ENCODE measurements at regions not wholly inside any gene's neighbourhood (a gene's known extent, or its start where the extent isn't known, plus 50 kb on each side); places are given as distances from the start of the nearest gene placed in this dataset.

GRCh38 chr17:13413001-13413400, 188.7 kb downstream of the HS3ST3A1 start:
- intact Hi-C loops (cut with micrococcal nuclease): no loop called here
- TF ChIP-seq CTCF (IDR thresholded peaks at IDR 0.05; ENCODE audit: unreplicated experiment): no peak
- CTCF ChIA-PET: interaction anchor here (1.2 kb wide), 1 partner anchor 75 kb away, joined by 4 read pairs; no protein-coding TSS in a partner anchor
- no peak for DNase-seq (ENCODE audit: unreplicated experiment)
- H3K9me3 Mint-ChIP-seq (ENCODE audit: unreplicated experiment): no peaks in the 10 kb centered on the region
- H3K36me3 Mint-ChIP-seq (ENCODE audit: insufficient read depth, unreplicated experiment): no peaks in the 10 kb centered on the region
- H3K27me3 Mint-ChIP-seq (ENCODE audit: insufficient read depth, unreplicated experiment): no peaks in the 10 kb centered on the region
- BruUV-seq (replicated peaks): no TSS peak
- peaks cover 44% of the 10 kb centered on the region for H3K4me1 Mint-ChIP-seq (ENCODE audit: insufficient read depth, unreplicated experiment)
- POLR2A ChIA-PET: interaction anchor here (0.6 to 3.4 kb wide), 2 partner anchors 8 to 18 kb away, joined by 3 to 34 read pairs; no protein-coding TSS in a partner anchor
- H3K27ac Mint-ChIP-seq (ENCODE audit: low read depth, unreplicated experiment): no peak overlapping the region
- H3K4me3 Mint-ChIP-seq (ENCODE audit: unreplicated experiment): no peak overlapping the region

GRCh38 chr17:13410874-13411273, 190.9 kb downstream of the HS3ST3A1 start:
- Mint-ChIP-seq H3K27ac (ENCODE audit: low read depth, unreplicated experiment) (peak overlapping the region; percentile 83), H3K9me3 (ENCODE audit: unreplicated experiment) (no peaks in the 10 kb centered on the region), H3K36me3 (ENCODE audit: insufficient read depth, unreplicated experiment) (no peaks in the 10 kb centered on the region), H3K4me3 (ENCODE audit: unreplicated experiment) (peak overlapping the region; percentile 31), H3K4me1 (ENCODE audit: insufficient read depth, unreplicated experiment) (peaks cover 27% of the 10 kb centered on the region), H3K27me3 (ENCODE audit: insufficient read depth, unreplicated experiment) (no peaks in the 10 kb centered on the region)
- no TSS peak for BruUV-seq (replicated peaks)
- intact Hi-C loops (cut with micrococcal nuclease): no loop called here
- POLR2A ChIA-PET: interaction anchor here (0.5 to 3.4 kb wide), 9 partner anchors 11 to 1745 kb away, joined by 3 to 34 read pairs (median 3); no protein-coding TSS in a partner anchor
- CTCF ChIA-PET: interaction anchor here (0.6 kb wide), 2 partner anchors 58 to 892 kb away, joined by 3 read pairs; no protein-coding TSS in a partner anchor
- peak; percentile 82 for DNase-seq (ENCODE audit: unreplicated experiment)
- no peak for TF ChIP-seq CTCF (IDR thresholded peaks at IDR 0.05; ENCODE audit: unreplicated experiment)

GRCh38 chr17:13410214-13410613, 191.5 kb downstream of the HS3ST3A1 start:
- no peak overlapping the region for H3K4me3 Mint-ChIP-seq (ENCODE audit: unreplicated experiment)

GRCh38 chr17:13409455-13409854, 192.3 kb downstream of the HS3ST3A1 start:
- H3K4me1 Mint-ChIP-seq (ENCODE audit: insufficient read depth, unreplicated experiment): peaks cover 24% of the 10 kb centered on the region
- no peak overlapping the region for H3K4me3 Mint-ChIP-seq (ENCODE audit: unreplicated experiment)
- ChIA-PET CTCF (interaction anchor here (1.3 kb wide), 1 partner anchor 9 kb away, joined by 3 read pairs; no protein-coding TSS in a partner anchor), POLR2A (interaction anchor here (1.3 kb wide), 1 partner anchor 12 kb away, joined by 3 read pairs; no protein-coding TSS in a partner anchor)
- no peak for DNase-seq (ENCODE audit: unreplicated experiment)
- no peaks in the 10 kb centered on the region for H3K36me3 Mint-ChIP-seq (ENCODE audit: insufficient read depth, unreplicated experiment)
- no peaks in the 10 kb centered on the region for H3K9me3 Mint-ChIP-seq (ENCODE audit: unreplicated experiment)
- no peak for TF ChIP-seq CTCF (IDR thresholded peaks at IDR 0.05; ENCODE audit: unreplicated experiment)
- H3K27me3 Mint-ChIP-seq (ENCODE audit: insufficient read depth, unreplicated experiment): no peaks in the 10 kb centered on the region
- intact Hi-C loops (cut with micrococcal nuclease): no loop called here
- no TSS peak for BruUV-seq (replicated peaks)
- H3K27ac Mint-ChIP-seq (ENCODE audit: low read depth, unreplicated experiment): no peak overlapping the region

More at GRCh38 chr17:13410214-13410613, 191.5 kb downstream of the HS3ST3A1 start:
- no TSS peak for BruUV-seq (replicated peaks)
- Mint-ChIP-seq H3K36me3 (ENCODE audit: insufficient read depth, unreplicated experiment) (no peaks in the 10 kb centered on the region), H3K4me1 (ENCODE audit: insufficient read depth, unreplicated experiment) (peaks cover 24% of the 10 kb centered on the region), H3K9me3 (ENCODE audit: unreplicated experiment) (no peaks in the 10 kb centered on the region), H3K27ac (ENCODE audit: low read depth, unreplicated experiment) (no peak overlapping the region), H3K27me3 (ENCODE audit: insufficient read depth, unreplicated experiment) (no peaks in the 10 kb centered on the region)
- ChIA-PET POLR2A (interaction anchor here (1.1 to 3.4 kb wide), 4 partner anchors 11 to 63 kb away, joined by 6 to 34 read pairs (median 10); no protein-coding TSS in a partner anchor), CTCF (interaction anchor here (0.6 kb wide), 1 partner anchor 57 kb away, joined by 3 read pairs; no protein-coding TSS in a partner anchor)
- TF ChIP-seq CTCF (IDR thresholded peaks at IDR 0.05; ENCODE audit: unreplicated experiment): no peak
- intact Hi-C loops (cut with micrococcal nuclease): no loop called here
- DNase-seq (ENCODE audit: unreplicated experiment): no peak
